Upper lobe of left lung (tissue), 4 donors: ENCODE measurements at regions not wholly inside any gene's neighbourhood (a gene's known extent, or its start where the extent isn't known, plus 50 kb on each side); places are given as distances from the start of the nearest gene placed in this dataset.

ENCODE experiments used
- EP300 ChIP-seq, 4 donors: sonication (generic); formaldehyde crosslinking; IDR thresholded peaks; one replicate each; pipeline ENCODE4 v1.5.1; 2017; ENCODE audit warnings: antibody characterized with exemption in 4 of 4, control low read depth in 2 of 4
- POLR2A ChIP-seq, 4 donors: fragments of 450-650 bp; IDR thresholded peaks; one replicate each; pipeline ENCODE4 v1.5.1; 2016 to 2017; ENCODE audit warnings: antibody characterized with exemption in 4 of 4, mild to moderate bottlenecking in 2 of 4
- POLR2AphosphoS5 ChIP-seq, 2 donors: sonication (generic); formaldehyde crosslinking; IDR thresholded peaks; one replicate each; pipeline ENCODE4 v1.5.1; 2017; ENCODE audit warnings: antibody characterized with exemption in 2 of 2
- TF ChIP-seq, protein P1 (sequence below), 6 experiments: fragments of 450-650 bp in 4 of 6; fragments of 200-600 bp in 2 of 6; sonication (generic) in 2 of 6; IDR thresholded peaks; one replicate each; pipeline ENCODE4 v1.5.1; 2016 to 2019; ENCODE audit warnings: antibody characterized with exemption in 6 of 6

- no peak for TF ChIP-seq EP300 (IDR thresholded peaks at IDR 0.05)
- TF ChIP-seq, protein P1, sequence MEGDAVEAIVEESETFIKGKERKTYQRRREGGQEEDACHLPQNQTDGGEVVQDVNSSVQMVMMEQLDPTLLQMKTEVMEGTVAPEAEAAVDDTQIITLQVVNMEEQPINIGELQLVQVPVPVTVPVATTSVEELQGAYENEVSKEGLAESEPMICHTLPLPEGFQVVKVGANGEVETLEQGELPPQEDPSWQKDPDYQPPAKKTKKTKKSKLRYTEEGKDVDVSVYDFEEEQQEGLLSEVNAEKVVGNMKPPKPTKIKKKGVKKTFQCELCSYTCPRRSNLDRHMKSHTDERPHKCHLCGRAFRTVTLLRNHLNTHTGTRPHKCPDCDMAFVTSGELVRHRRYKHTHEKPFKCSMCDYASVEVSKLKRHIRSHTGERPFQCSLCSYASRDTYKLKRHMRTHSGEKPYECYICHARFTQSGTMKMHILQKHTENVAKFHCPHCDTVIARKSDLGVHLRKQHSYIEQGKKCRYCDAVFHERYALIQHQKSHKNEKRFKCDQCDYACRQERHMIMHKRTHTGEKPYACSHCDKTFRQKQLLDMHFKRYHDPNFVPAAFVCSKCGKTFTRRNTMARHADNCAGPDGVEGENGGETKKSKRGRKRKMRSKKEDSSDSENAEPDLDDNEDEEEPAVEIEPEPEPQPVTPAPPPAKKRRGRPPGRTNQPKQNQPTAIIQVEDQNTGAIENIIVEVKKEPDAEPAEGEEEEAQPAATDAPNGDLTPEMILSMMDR (IDR thresholded peaks at IDR 0.05), result no peak
- TF ChIP-seq POLR2AphosphoS5 (IDR thresholded peaks at IDR 0.05), result no peak
- no peak for TF ChIP-seq POLR2A (IDR thresholded peaks at IDR 0.05)
These were observed 54.6 kb upstream of the SEC16B start for GRCh38 chr1:178024504-178024903.
